AG04450 (cell line): ENCODE measurements at regions not wholly inside any gene's neighbourhood (a gene's known extent, or its start where the extent isn't known, plus 50 kb on each side); places are given as distances from the start of the nearest gene placed in this dataset.

ENCODE experiments used
- CTCF ChIA-PET: fragments of 300-600, 350-600 bp; formaldehyde crosslinking; extraction: SDS; loops from one replicate; lab custom pipeline; 2022; ENCODE audit warnings: antibody characterized with exemption, inconsistent platforms; lab: Charles Lee
- POLR2A ChIA-PET: fragments of 350-600 bp; formaldehyde crosslinking; extraction: SDS; loops from one replicate; lab custom pipeline; 2021; ENCODE audit warnings: antibody characterized with exemption, inconsistent platforms; lab: Yijun Ruan, JAX
- DNase-seq: peaks from one replicate; pipeline ENCODE4 v3.0.0-alpha.2; 2011; ENCODE audit warnings: low read depth, low spot score
- H3K27ac ChIP-seq: one replicate; pipeline ENCODE4 v1.5.1; 2012; ENCODE audit warnings: low read depth, low read length, control low read depth
- H3K27me3 ChIP-seq: one replicate; pipeline ENCODE4 v1.6.0; 2012; ENCODE audit warnings: low read length; ENCODE audit not compliant: control insufficient read depth, insufficient read depth
- H3K4me3 ChIP-seq: 2 replicates; pipeline ENCODE4 v1.5.1; 2011; ENCODE audit warnings: mild to moderate bottlenecking, low read depth, low read length, control low read depth
- H3K9me3 ChIP-seq: 2 replicates; pipeline ENCODE4 v1.5.1; 2012; ENCODE audit warnings: low read length; ENCODE audit not compliant: control insufficient read depth, insufficient read depth
- TF ChIP-seq, protein P1 (sequence below): IDR thresholded peaks from 2 replicates; pipeline ENCODE4 v1.5.1; 2011; ENCODE audit warnings: low read depth, low read length, control low read depth, inconsistent platforms

DNA sequence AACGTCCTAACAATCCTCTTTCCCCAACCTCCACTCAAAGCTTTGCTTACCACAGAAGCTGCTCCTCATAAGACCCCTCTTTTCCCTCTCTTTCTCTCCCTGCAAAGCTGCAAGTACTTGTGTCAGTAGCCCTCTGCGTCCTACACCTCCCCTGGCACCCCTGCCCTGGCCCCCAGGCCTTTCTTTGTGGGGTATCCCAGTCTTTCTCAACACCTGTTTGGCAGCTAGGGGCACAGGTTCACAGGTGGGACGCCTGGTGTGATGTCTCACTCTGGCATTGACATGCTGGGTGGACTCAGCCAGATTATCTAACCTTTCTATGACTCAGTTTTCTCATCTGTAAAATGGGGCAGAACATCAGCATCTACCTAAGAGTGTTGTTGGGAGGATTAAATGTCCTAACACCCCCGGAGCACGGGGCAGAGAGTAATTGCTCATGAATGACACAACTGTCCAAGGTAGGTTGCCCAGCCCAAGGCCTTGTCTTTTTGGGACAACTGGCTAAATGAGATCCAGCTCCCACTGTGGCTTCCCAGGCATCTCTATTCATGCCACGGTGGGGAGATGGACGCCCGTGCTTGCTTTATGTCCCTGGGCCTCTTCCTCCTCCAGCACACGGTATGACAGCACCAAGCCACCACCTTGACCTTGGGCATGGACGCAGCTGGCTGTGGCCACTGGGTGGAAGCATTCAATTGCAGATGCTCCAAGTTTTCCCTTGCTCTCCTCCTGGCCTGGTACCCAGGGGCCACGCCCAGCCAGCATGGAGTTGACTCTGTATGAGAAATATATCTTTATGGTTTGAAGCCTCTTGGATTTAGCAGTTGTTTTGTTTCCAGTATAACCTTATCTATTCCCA, 190.4 kb downstream of the RGS3 start:
- Histone ChIP-seq H3K4me3 (no peak overlapping the region), H3K9me3 (no peaks in the 10 kb centered on the region; the same call in 1 of the 2 replicates), H3K27ac (no peak overlapping the region), H3K27me3 (no peaks in the 10 kb centered on the region)
- no peak for DNase-seq
- TF ChIP-seq, protein P1, sequence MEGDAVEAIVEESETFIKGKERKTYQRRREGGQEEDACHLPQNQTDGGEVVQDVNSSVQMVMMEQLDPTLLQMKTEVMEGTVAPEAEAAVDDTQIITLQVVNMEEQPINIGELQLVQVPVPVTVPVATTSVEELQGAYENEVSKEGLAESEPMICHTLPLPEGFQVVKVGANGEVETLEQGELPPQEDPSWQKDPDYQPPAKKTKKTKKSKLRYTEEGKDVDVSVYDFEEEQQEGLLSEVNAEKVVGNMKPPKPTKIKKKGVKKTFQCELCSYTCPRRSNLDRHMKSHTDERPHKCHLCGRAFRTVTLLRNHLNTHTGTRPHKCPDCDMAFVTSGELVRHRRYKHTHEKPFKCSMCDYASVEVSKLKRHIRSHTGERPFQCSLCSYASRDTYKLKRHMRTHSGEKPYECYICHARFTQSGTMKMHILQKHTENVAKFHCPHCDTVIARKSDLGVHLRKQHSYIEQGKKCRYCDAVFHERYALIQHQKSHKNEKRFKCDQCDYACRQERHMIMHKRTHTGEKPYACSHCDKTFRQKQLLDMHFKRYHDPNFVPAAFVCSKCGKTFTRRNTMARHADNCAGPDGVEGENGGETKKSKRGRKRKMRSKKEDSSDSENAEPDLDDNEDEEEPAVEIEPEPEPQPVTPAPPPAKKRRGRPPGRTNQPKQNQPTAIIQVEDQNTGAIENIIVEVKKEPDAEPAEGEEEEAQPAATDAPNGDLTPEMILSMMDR: no peak
- CTCF ChIA-PET: interaction anchor here (1.1 to 11.3 kb wide), 11 partner anchors 14 to 342 kb away, joined by 3 to 767 read pairs (median 10); no protein-coding TSS in a partner anchor
- POLR2A ChIA-PET: interaction anchor here (1.0 to 2.5 kb wide), 5 partner anchors 20 to 244 kb away, joined by 3 to 22 read pairs (median 4); partner anchors contain the start of genes C9orf43 and POLE3

- Histone ChIP-seq H3K9me3 (no peaks in the 10 kb centered on the region), H3K27ac (no peak overlapping the region), H3K27me3 (no peaks in the 10 kb centered on the region), H3K4me3 (no peak overlapping the region)
- POLR2A ChIA-PET: interaction anchor here (0.6 to 2.5 kb wide), 7 partner anchors 21 to 245 kb away, joined by 3 to 22 read pairs (median 4); partner anchors contain the start of genes C9orf43 and POLE3
- TF ChIP-seq, protein P1: no peak
- no peak for DNase-seq
- CTCF ChIA-PET: interaction anchor here (0.7 to 11.3 kb wide), 22 partner anchors 14 to 381 kb away, joined by 3 to 767 read pairs (median 8); partner anchors contain the start of genes ALAD, C9orf43, CDC26 and POLE3
Measured at GRCh38 chr9:113654605-113655428, 191.3 kb downstream of the RGS3 start.

DNA sequence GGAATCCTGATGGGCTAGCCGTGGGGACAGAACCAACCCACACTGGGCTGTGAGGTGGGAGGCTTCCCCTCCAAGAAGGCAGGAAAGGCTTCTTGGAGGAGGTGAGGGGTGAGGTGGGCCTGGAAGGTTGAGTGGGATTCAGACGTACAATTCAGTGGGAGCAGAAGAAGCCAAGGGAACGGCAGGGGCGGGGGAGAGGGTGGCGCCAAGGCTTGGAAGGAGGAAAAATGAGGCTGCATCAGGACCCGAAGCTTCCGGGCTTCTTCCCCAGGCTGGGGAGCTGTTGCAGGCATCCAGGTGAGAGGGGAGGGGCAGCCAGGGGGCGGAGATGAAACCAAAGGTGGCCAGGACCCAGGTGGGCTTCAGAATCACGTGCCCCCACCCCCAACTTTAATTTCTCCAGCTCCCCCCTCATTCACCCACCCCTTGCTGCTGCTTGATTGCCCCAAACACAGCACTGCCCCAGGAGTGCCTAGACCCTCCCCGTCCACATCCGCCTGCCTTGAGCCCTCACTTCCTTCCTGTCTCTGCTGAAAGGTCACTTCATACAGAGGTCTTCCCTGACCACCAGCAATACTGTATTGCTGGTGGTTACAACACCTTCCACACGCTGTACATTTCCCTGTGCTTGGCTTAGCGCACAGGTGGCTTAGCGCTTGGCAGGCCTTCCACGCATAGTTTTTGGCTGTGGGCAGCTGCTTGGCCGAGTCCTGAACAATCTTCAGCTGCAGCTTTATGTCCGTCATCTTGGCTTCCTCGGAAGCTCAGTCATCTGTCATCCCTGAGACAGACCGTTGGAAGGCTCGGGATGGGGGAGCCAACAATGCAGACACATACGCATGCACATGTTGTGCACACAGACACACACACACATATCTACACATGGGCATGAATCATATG, 193.5 kb downstream of the RGS3 start:
- Histone ChIP-seq H3K27ac (no peak overlapping the region), H3K4me3 (no peak overlapping the region), H3K9me3 (no peaks in the 10 kb centered on the region), H3K27me3 (peaks cover 3% of the 10 kb centered on the region)
- TF ChIP-seq, protein P1: no peak
- DNase-seq: no peak
- ChIA-PET CTCF (interaction anchor here (0.5 to 11.3 kb wide), 31 partner anchors 7 to 634 kb away, joined by 3 to 767 read pairs (median 4); partner anchors contain the start of genes ALAD, CDC26, HDHD3 and PRPF4), POLR2A (interaction anchor here (0.9 to 3.2 kb wide), 5 partner anchors 63 to 382 kb away, joined by 3 to 15 read pairs (median 7); partner anchors contain the start of genes CDC26 and PRPF4)

DNA sequence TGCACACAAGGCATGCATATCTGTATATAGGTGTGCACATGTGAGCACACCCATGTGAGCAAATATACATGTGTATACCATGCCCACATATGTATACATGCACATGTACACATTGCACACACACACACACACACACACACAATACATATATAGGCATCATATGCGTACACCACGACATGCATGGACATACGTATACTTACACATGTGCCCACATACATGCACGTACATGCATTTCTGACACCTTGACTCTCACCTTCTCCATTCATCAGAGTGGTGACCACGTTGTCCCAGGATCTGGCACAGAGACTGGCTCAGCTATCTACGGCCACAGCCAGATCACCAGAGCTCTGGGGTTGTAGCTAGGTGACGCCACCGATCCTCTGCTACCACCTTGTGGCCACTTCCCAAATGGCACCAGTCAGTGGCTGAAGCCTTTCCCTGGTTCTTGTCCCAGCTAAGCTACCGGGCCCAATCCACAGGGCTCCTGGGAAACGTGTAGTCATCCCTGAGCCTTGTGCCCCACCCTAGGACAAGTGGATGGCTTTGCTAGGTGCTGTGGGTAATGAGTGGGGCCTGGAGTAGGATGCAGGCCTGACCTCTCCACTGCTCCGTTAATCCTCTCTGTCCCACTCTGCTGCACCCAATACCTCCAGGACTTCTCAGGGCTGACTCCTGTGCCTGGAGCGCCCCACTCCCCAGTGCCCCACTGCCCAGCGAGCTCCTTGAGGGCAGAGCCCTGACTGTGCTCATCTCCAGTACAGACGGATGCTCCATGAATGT, 194.4 kb downstream of the RGS3 start:
- CTCF ChIA-PET: interaction anchor here (0.6 to 11.3 kb wide), 33 partner anchors 8 to 633 kb away, joined by 3 to 767 read pairs (median 4); partner anchors contain the start of genes ALAD, CDC26 and PRPF4
- peaks cover 4% of the 10 kb centered on the region for H3K27me3 ChIP-seq
- TF ChIP-seq, protein P1: peak; percentile 97
- no peak overlapping the region for H3K27ac ChIP-seq
- H3K4me3 ChIP-seq: no peak overlapping the region
- DNase-seq: peak; percentile 72
- POLR2A ChIA-PET: interaction anchor here (0.9 to 3.2 kb wide), 5 partner anchors 64 to 383 kb away, joined by 3 to 14 read pairs (median 3); partner anchors contain the start of genes ALAD, CDC26 and PRPF4
- H3K9me3 ChIP-seq: no peaks in the 10 kb centered on the region
